ENCODE measurements at regions not wholly inside any gene's neighbourhood (a gene's known extent, or its start where the extent isn't known, plus 50 kb on each side); places are given as distances from the start of the nearest gene placed in this dataset.

DNA sequence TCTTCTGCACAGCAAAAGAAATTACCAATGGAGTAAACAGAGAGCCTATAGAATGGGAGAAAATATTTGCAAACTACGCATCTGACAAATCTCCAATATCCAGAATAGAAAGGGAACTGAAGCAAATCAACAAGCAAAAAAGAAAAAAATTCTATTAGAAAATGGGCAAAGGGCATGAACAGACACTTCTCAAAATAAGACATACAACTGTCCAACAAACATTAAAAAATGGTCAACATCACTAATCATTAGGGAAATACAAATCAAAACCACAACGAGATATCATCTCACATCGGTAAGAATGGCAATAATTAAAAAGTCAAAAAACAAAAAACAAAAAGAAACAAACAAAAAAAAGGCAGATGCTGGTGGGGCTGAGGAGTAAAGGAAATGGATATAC is 356.4 kb downstream of the ADCYAP1 start:
- TF ChIP-seq, protein P1, sequence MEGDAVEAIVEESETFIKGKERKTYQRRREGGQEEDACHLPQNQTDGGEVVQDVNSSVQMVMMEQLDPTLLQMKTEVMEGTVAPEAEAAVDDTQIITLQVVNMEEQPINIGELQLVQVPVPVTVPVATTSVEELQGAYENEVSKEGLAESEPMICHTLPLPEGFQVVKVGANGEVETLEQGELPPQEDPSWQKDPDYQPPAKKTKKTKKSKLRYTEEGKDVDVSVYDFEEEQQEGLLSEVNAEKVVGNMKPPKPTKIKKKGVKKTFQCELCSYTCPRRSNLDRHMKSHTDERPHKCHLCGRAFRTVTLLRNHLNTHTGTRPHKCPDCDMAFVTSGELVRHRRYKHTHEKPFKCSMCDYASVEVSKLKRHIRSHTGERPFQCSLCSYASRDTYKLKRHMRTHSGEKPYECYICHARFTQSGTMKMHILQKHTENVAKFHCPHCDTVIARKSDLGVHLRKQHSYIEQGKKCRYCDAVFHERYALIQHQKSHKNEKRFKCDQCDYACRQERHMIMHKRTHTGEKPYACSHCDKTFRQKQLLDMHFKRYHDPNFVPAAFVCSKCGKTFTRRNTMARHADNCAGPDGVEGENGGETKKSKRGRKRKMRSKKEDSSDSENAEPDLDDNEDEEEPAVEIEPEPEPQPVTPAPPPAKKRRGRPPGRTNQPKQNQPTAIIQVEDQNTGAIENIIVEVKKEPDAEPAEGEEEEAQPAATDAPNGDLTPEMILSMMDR (IDR thresholded peaks at IDR 0.05): no peak
- TF ChIP-seq POLR2A (IDR thresholded peaks at IDR 0.05): no peak

Data from esophagus squamous epithelium (tissue), 4 donors.